SKM-1 treated with dmso at 0.1 percent for 144 hours (cell line): ENCODE measurements at regions not wholly inside any gene's neighbourhood (a gene's known extent, or its start where the extent isn't known, plus 50 kb on each side); places are given as distances from the start of the nearest gene placed in this dataset.
"Not testable (repeated sequence)": the region's sequence is repeated elsewhere in the genome, so short reads cannot be mapped to it uniquely, and the experiment has no call there.

Source experiments
- DNase-seq: peaks from one replicate; lab custom pipeline; 2025; ENCODE audit not compliant: unreplicated experiment; lab: John Stamatoyannopoulos, UW

- no peak for DNase-seq
Measured at GRCh38 chr7:113263749-113264148, 145.4 kb upstream of the SMIM30 start.

- not testable (repeated sequence) for DNase-seq
Measured at GRCh38 chr7:113263215-113263742, 144.9 kb upstream of the SMIM30 start.

DNA sequence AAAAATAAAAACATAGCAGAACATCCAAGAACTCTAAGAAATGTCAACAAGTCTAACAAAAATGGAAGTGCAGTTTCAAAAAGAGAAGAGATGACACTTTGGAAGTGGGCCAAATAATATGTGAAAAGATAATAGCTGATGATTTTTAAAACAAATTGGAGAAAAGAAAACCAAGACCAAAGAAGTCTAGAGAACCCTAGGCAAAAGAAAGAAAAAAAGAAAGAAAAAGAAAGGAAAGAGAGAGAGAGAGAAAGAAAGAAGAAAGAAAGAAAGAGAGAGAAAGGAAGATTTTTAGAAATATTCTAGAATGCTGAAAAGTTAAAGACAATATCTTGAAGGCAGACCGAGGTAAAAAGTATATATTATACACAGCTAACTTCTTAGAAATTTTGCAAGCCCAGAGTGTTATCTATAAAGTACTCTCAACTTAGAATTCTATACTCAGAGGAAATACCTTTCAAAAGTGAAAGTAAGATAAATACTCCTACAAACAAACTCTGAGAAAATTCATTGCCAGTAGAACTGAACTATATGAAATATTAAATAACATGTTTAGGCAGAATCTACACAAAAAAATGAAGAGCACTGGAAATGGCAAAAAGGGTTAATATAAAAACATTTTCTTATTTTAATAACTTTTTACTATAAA is 138.7 kb upstream of the SMIM30 start:
- DNase-seq = no peak

DNA sequence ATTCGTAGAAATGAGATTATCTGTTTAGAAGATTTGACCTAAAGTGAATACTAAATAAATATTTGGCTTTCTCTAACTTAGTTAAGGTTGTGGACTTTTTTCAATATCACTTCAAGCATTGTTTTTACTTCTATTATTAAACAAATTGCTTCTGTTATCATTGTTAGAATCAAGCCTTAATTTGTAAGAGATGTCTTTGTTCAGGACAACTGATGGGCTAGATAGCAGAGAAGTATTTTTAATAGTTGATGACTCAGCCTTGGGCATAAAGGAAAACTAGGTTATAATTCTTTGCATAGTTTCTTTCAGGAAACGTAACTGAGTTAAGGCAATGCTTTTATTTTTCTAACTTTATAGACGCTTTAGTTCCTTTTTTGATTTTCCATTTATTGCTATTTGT is 128.8 kb upstream of the SMIM30 start:
- no peak for DNase-seq

- DNase-seq = no peak
Measured at GRCh38 chr7:113246738-113247137, 128.4 kb upstream of the SMIM30 start.

DNA sequence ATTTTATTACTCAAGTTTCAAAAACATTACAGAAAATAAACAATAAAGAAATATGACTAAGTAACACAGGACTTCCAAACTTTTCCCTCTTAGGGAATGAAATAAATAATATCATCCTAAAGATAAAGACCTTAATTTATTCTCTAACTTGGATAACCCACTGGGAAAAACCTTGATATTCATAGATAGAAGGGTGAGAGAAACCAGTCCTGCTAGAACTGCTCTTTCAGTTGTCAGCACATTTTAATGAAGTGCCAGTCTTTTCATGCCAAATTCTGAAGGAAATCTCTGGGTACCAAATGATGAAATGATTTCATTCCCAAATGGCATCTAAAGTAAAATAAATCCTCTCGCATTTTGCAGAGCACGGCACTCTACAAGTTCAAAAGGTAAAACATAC is 114.5 kb upstream of the SMIM30 start:
- DNase-seq = no peak

GRCh38 chr7:113230691-113231090 is 112.3 kb upstream of the SMIM30 start:
- no peak for DNase-seq

DNA sequence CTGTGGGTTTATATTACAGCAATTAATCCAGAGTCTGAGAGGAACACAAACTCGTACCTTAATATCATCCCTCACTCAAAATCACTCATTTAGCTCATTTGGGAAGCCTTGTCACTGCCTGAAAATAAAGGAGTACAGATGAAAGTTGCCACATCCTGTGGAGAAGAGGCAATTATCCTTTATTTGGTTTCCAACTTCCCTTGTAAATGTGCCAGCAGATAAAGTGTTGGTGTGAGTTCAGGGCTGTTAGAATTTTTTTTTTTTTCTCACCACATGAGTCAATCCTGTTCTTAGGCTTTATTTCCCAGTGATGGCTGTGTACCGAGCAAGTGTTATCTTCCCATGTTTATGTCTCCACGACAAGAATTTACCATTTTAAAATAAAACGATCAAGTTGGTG is 99.0 kb upstream of the SMIM30 start:
- DNase-seq = no peak

- no peak for DNase-seq
Measured at GRCh38 chr7:113216038-113216437, 97.7 kb upstream of the SMIM30 start.

GRCh38 chr7:113209449-113210203 is 91.3 kb upstream of the SMIM30 start:
- DNase-seq = no peak

DNA sequence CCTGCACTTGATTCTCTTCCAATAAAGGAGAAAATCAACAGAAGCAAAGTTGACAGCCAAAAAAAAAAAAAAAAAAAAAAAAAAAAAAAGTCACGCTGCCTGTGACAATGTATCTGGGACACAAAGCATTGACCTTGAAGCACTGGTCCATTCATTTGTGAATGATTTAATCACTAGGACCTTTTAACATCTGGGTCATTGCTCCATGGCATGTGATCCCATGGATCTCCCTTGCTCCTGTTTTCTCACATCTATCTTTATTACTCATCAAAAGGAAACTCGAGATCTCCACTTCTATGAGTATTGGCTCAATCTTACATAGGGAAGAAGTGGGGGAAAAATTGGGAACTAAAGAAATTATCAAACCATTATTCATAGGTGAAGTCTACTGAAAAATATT is 89.6 kb upstream of the SMIM30 start:
- no peak for DNase-seq

DNA sequence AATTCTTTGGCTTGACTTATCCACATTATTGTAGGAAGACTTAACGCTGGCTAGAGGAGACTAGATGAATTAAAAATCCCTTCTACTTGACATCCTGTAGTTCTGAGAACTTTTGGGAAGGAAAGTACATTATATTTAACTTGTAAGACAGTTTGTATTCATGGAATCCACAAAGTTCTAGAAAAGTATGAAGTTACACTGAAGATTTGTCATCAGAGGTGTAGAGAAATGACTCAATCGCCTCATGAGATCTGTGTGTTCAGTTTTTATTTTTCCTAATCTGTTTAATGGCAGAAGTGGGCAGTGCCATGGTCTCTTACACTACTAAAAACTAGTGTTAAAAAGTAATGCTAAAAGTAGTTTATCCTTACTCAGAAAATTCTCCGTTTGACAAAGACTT is 89.1 kb upstream of the SMIM30 start:
- no peak for DNase-seq

GRCh38 chr7:113204415-113204814 is 86.1 kb upstream of the SMIM30 start:
- no peak for DNase-seq

- no peak for DNase-seq
Measured at GRCh38 chr7:113202284-113202683, 83.9 kb upstream of the SMIM30 start.

DNA sequence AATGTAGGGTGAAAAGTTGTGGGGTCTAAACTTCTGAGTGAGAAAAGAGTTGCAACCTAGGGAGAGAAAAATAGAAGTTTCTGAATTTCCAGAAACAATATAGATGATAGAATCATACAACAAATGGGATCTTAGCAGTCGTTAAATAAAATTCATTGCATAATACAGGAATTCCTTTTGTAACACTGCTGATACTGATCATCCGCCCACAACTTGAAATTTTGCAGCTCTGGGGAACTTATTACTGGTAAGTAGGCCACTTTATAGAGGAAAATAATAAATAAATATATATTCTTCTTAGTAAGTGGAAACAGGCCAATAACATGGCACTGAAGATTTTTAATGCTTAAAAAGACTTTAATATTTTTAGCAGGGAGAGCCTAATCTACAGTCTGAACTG is 81.9 kb upstream of the SMIM30 start:
- DNase-seq = no peak

- no peak for DNase-seq
Measured at GRCh38 chr7:113199841-113200240, 81.5 kb upstream of the SMIM30 start.

- no peak for DNase-seq
Measured at GRCh38 chr7:113199136-113199535, 80.8 kb upstream of the SMIM30 start.

GRCh38 chr7:113198226-113198625 is 79.9 kb upstream of the SMIM30 start:
- no peak for DNase-seq

- DNase-seq = no peak
Measured at GRCh38 chr7:113197274-113197673, 78.9 kb upstream of the SMIM30 start.

GRCh38 chr7:113188396-113188795 is 70.0 kb upstream of the SMIM30 start:
- no peak for DNase-seq

GRCh38 chr7:113179313-113179712 is 61.0 kb upstream of the SMIM30 start:
- DNase-seq = no peak

GRCh38 chr7:113176836-113177235 is 58.5 kb upstream of the SMIM30 start:
- no peak for DNase-seq

- DNase-seq = not testable (repeated sequence)
Measured at GRCh38 chr7:113176180-113176579, 57.8 kb upstream of the SMIM30 start.
